ENCODE measurements at regions not wholly inside any gene's neighbourhood (a gene's known extent, or its start where the extent isn't known, plus 50 kb on each side); places are given as distances from the start of the nearest gene placed in this dataset.

GRCh38 chr7:9186730-9187129 is 753.3 kb downstream of the NXPH1 start:
- Histone ChIP-seq H3K36me3 (no peaks in the 10 kb centered on the region), H3K4me3 (no peak overlapping the region), H3K9me3 (no peaks in the 10 kb centered on the region), H3K4me1 (no peaks in the 10 kb centered on the region), H3K27ac (no peak overlapping the region), H3K27me3 (no peaks in the 10 kb centered on the region)
- WGBS, 2 donors (ENCODE audit: low coverage in 1 of 2), result 83 to 93% methylated on average over 3 to 4 of the region's 4 CpGs
- no peak for ATAC-seq
- TF ChIP-seq POLR2A (IDR thresholded peaks at IDR 0.05) (no peak), CTCF (IDR thresholded peaks at IDR 0.05) (no peak), EP300 (IDR thresholded peaks at IDR 0.05) (no peak), POLR2AphosphoS5 (IDR thresholded peaks at IDR 0.05) (no peak)

GRCh38 chr7:9189703-9190102 is 756.3 kb downstream of the NXPH1 start:
- ATAC-seq, result no peak
- Histone ChIP-seq H3K4me3 (no peak overlapping the region), H3K4me1 (no peaks in the 10 kb centered on the region), H3K36me3 (no peaks in the 10 kb centered on the region), H3K9me3 (no peaks in the 10 kb centered on the region), H3K27ac (no peak overlapping the region), H3K27me3 (no peaks in the 10 kb centered on the region)
- 82 to 92% methylated on average over 9 of the region's 9 CpGs for WGBS, 2 donors (ENCODE audit: low coverage in 1 of 2)
- TF ChIP-seq POLR2AphosphoS5 (IDR thresholded peaks at IDR 0.05) (no peak), POLR2A (IDR thresholded peaks at IDR 0.05) (no peak), EP300 (IDR thresholded peaks at IDR 0.05) (no peak), CTCF (IDR thresholded peaks at IDR 0.05) (no peak)

- H3K4me1 ChIP-seq, result no peaks in the 10 kb centered on the region
- H3K9me3 ChIP-seq, result no peaks in the 10 kb centered on the region
- H3K27me3 ChIP-seq, result no peaks in the 10 kb centered on the region
- no peak for ATAC-seq
- no peak for TF ChIP-seq POLR2AphosphoS5 (IDR thresholded peaks at IDR 0.05)
- TF ChIP-seq EP300 (IDR thresholded peaks at IDR 0.05), result no peak
- TF ChIP-seq CTCF (IDR thresholded peaks at IDR 0.05), result no peak
- TF ChIP-seq POLR2A (IDR thresholded peaks at IDR 0.05), result no peak
- WGBS, 2 donors (ENCODE audit: low coverage in 1 of 2), result 55 to 62% methylated on average over 2 of the region's 2 CpGs
- H3K27ac ChIP-seq, result no peak overlapping the region
- H3K36me3 ChIP-seq, result no peaks in the 10 kb centered on the region
- H3K4me3 ChIP-seq, result no peak overlapping the region
Measured at GRCh38 chr7:9192969-9193368, 759.6 kb downstream of the NXPH1 start.

- WGBS, 2 donors (ENCODE audit: low coverage in 1 of 2), result 64 to 79% methylated on average over 4 of the region's 4 CpGs
- TF ChIP-seq CTCF (IDR thresholded peaks at IDR 0.05) (no peak), POLR2AphosphoS5 (IDR thresholded peaks at IDR 0.05) (no peak), EP300 (IDR thresholded peaks at IDR 0.05) (no peak), POLR2A (IDR thresholded peaks at IDR 0.05) (no peak)
- no peaks in the 10 kb centered on the region for H3K27me3 ChIP-seq
- no peak overlapping the region for H3K4me3 ChIP-seq
- ATAC-seq, result no peak
- no peaks in the 10 kb centered on the region for H3K36me3 ChIP-seq
- H3K4me1 ChIP-seq, result no peaks in the 10 kb centered on the region
- no peaks in the 10 kb centered on the region for H3K9me3 ChIP-seq
- no peak overlapping the region for H3K27ac ChIP-seq
Measured at GRCh38 chr7:9200626-9201025, 767.2 kb downstream of the NXPH1 start.

GRCh38 chr7:9201928-9202327 is 768.5 kb downstream of the NXPH1 start:
- Histone ChIP-seq H3K9me3 (no peaks in the 10 kb centered on the region), H3K4me3 (no peak overlapping the region), H3K4me1 (no peaks in the 10 kb centered on the region), H3K36me3 (no peaks in the 10 kb centered on the region), H3K27ac (no peak overlapping the region), H3K27me3 (no peaks in the 10 kb centered on the region)
- no peak for TF ChIP-seq EP300 (IDR thresholded peaks at IDR 0.05)
- no peak for TF ChIP-seq POLR2AphosphoS5 (IDR thresholded peaks at IDR 0.05)
- no peak for TF ChIP-seq POLR2A (IDR thresholded peaks at IDR 0.05)
- no peak for TF ChIP-seq CTCF (IDR thresholded peaks at IDR 0.05)
- WGBS, 2 donors (ENCODE audit: low coverage in 1 of 2), result 25 to 50% methylated on average over 2 of the region's 2 CpGs
- ATAC-seq, result no peak
